Lower lobe of right lung (tissue), 2 donors: ENCODE measurements at regions not wholly inside any gene's neighbourhood (a gene's known extent, or its start where the extent isn't known, plus 50 kb on each side); places are given as distances from the start of the nearest gene placed in this dataset.
A peak's percentile ranks its signal among the peaks of the same experiment; 100 is the strongest.

ENCODE experiments used
- ATAC-seq, 2 donors: fragments of 200-7000 bp; cut with Tn5 transposase; one replicate each; pipeline ENCODE4 v1.9.1; 2020 to 2022; ENCODE audit warnings: mild to moderate bottlenecking in 2 of 2, moderate library complexity in 2 of 2
- DNase-seq: peaks from one replicate; pipeline ENCODE4 v3.0.0-alpha.2; 2020
- H3K27ac ChIP-seq: fragments of 200-600 bp; one replicate; pipeline ENCODE4 v1.8.0; 2022
- H3K27me3 ChIP-seq: fragments of 200-600 bp; one replicate; pipeline ENCODE4 v1.8.0; 2022; ENCODE audit warnings: low read depth
- H3K36me3 ChIP-seq: fragments of 200-600 bp; one replicate; pipeline ENCODE4 v1.8.0; 2022; ENCODE audit warnings: mild to moderate bottlenecking
- H3K4me1 ChIP-seq: fragments of 200-600 bp; one replicate; pipeline ENCODE4 v1.8.0; 2022
- H3K4me3 ChIP-seq: fragments of 200-600 bp; one replicate; pipeline ENCODE4 v1.8.0; 2022; ENCODE audit warnings: mild to moderate bottlenecking
- H3K9me3 ChIP-seq: fragments of 200-600 bp; one replicate; pipeline ENCODE4 v1.8.0; 2022
- CTCF ChIP-seq: fragments of 200-600 bp; IDR thresholded peaks from one replicate; pipeline ENCODE4 v1.8.0; 2022; ENCODE audit warnings: antibody characterized with exemption, mild to moderate bottlenecking
- intact Hi-C: fragments of 100-400 bp; cut with DNase I; formaldehyde crosslinking; loops from one replicate; pipeline ENCODE4 v1.11.0; 2022
- donor health status: DM: no; HTN: yes; CAD: no; lungs with severe emphysema.

- H3K27ac ChIP-seq, result no peak overlapping the region
- no peaks in the 10 kb centered on the region for H3K9me3 ChIP-seq
- H3K27me3 ChIP-seq, result no peaks in the 10 kb centered on the region
- intact Hi-C loops, result no loop called here
- ATAC-seq (peak in 1 of 2 donors; percentile 62), DNase-seq (no peak)
- TF ChIP-seq CTCF, result no peak
- H3K4me1 ChIP-seq, result no peaks in the 10 kb centered on the region
- no peak overlapping the region for H3K4me3 ChIP-seq
- H3K36me3 ChIP-seq, result no peaks in the 10 kb centered on the region
Observed at GRCh38 chr9:13958672-13959071, 355.3 kb downstream of the NFIB start.

- Histone ChIP-seq H3K4me3 (no peak overlapping the region), H3K27me3 (no peaks in the 10 kb centered on the region), H3K9me3 (no peaks in the 10 kb centered on the region), H3K27ac (no peak overlapping the region), H3K36me3 (no peaks in the 10 kb centered on the region), H3K4me1 (no peaks in the 10 kb centered on the region)
- intact Hi-C loops, result no loop called here
- no peak for TF ChIP-seq CTCF
- DNase-seq, result no peak
- no peak for ATAC-seq
Observed at GRCh38 chr9:13957089-13957488, 356.9 kb downstream of the NFIB start.

GRCh38 chr9:13956107-13956506, 357.8 kb downstream of the NFIB start:
- no peak for ATAC-seq
- no peaks in the 10 kb centered on the region for H3K9me3 ChIP-seq
- no peak for DNase-seq
- H3K4me1 ChIP-seq, result no peaks in the 10 kb centered on the region
- TF ChIP-seq CTCF, result no peak
- no peak overlapping the region for H3K27ac ChIP-seq
- intact Hi-C loops, result no loop called here
- no peaks in the 10 kb centered on the region for H3K36me3 ChIP-seq
- H3K27me3 ChIP-seq, result no peaks in the 10 kb centered on the region
- H3K4me3 ChIP-seq, result no peak overlapping the region

GRCh38 chr9:13952906-13953305, 361.0 kb downstream of the NFIB start:
- Histone ChIP-seq H3K36me3 (no peaks in the 10 kb centered on the region), H3K27ac (no peak overlapping the region), H3K9me3 (no peaks in the 10 kb centered on the region), H3K4me1 (no peaks in the 10 kb centered on the region), H3K4me3 (no peak overlapping the region), H3K27me3 (no peaks in the 10 kb centered on the region)
- DNase-seq (no peak), ATAC-seq (no peak)
- no peak for TF ChIP-seq CTCF
- intact Hi-C loops, result no loop called here

- TF ChIP-seq CTCF, result no peak
- intact Hi-C loops, result no loop called here
- ATAC-seq, result no peak
Observed at GRCh38 chr9:13948037-13948436, 365.9 kb downstream of the NFIB start.

GRCh38 chr9:13943176-13943575, 370.8 kb downstream of the NFIB start:
- ATAC-seq (no peak), DNase-seq (no peak)
- H3K27me3 ChIP-seq, result no peaks in the 10 kb centered on the region
- no peaks in the 10 kb centered on the region for H3K36me3 ChIP-seq
- intact Hi-C loops, result no loop called here
- H3K4me1 ChIP-seq, result peaks cover 4% of the 10 kb centered on the region
- H3K9me3 ChIP-seq, result no peaks in the 10 kb centered on the region
- TF ChIP-seq CTCF, result no peak
- H3K4me3 ChIP-seq, result no peak overlapping the region
- H3K27ac ChIP-seq, result no peak overlapping the region

More at GRCh38 chr9:13948037-13948436, 365.9 kb downstream of the NFIB start:
- Histone ChIP-seq H3K9me3 (no peaks in the 10 kb centered on the region), H3K27ac (no peak overlapping the region), H3K36me3 (no peaks in the 10 kb centered on the region), H3K4me1 (no peaks in the 10 kb centered on the region), H3K4me3 (no peak overlapping the region), H3K27me3 (no peaks in the 10 kb centered on the region)
- no peak for DNase-seq
